ENCODE measurements at regions not wholly inside any gene's neighbourhood (a gene's known extent, or its start where the extent isn't known, plus 50 kb on each side); places are given as distances from the start of the nearest gene placed in this dataset.

GRCh38 chr13:89832827-89833226 is 1514.7 kb upstream of the MIR17HG start:
- no peak for TF ChIP-seq CTCF (IDR thresholded peaks at IDR 0.05; ENCODE audit: low read depth, low read length, missing input control)
- TF ChIP-seq RAD21 (IDR thresholded peaks at IDR 0.05) = no peak
- no peak for TF ChIP-seq REST (IDR thresholded peaks at IDR 0.05)
- no peak for TF ChIP-seq GABPA (IDR thresholded peaks at IDR 0.05 in 1 of 2, conservative IDR thresholded peaks at IDR 0.05 in 1 of 2)
- TF ChIP-seq YY1 (IDR thresholded peaks at IDR 0.05) = no peak
- TF ChIP-seq JUND (IDR thresholded peaks at IDR 0.05) = no peak
- TF ChIP-seq ZBTB33 (IDR thresholded peaks at IDR 0.05) = no peak
- TF ChIP-seq EGR1 (IDR thresholded peaks at IDR 0.05; ENCODE audit: low read depth in 2 of 2) = no peak
- no peak for TF ChIP-seq FOXA1 (IDR thresholded peaks at IDR 0.05)
- no peak for TF ChIP-seq TAF1 (conservative IDR thresholded peaks at IDR 0.05)
- TF ChIP-seq ATF3 (IDR thresholded peaks at IDR 0.05) = no peak
- no peak for TF ChIP-seq MAX (IDR thresholded peaks at IDR 0.05)
- TF ChIP-seq SP1 (IDR thresholded peaks at IDR 0.05) = no peak

Measured in liver (tissue), 3 donors.